Hematopoietic multipotent progenitor cell treated with erythropoietin and hydrocortisone succinate and interleukin-3 and kit ligand, for 6 days (in vitro differentiated cells): ENCODE measurements at regions not wholly inside any gene's neighbourhood (a gene's known extent, or its start where the extent isn't known, plus 50 kb on each side); places are given as distances from the start of the nearest gene placed in this dataset.
"Not testable (repeated sequence)": the region's sequence is repeated elsewhere in the genome, so short reads cannot be mapped to it uniquely, and the experiment has no call there.

Experiments used
- DNase-seq: peaks from one replicate; pipeline ENCODE4 v3.0.0-alpha.2; 2015

DNA sequence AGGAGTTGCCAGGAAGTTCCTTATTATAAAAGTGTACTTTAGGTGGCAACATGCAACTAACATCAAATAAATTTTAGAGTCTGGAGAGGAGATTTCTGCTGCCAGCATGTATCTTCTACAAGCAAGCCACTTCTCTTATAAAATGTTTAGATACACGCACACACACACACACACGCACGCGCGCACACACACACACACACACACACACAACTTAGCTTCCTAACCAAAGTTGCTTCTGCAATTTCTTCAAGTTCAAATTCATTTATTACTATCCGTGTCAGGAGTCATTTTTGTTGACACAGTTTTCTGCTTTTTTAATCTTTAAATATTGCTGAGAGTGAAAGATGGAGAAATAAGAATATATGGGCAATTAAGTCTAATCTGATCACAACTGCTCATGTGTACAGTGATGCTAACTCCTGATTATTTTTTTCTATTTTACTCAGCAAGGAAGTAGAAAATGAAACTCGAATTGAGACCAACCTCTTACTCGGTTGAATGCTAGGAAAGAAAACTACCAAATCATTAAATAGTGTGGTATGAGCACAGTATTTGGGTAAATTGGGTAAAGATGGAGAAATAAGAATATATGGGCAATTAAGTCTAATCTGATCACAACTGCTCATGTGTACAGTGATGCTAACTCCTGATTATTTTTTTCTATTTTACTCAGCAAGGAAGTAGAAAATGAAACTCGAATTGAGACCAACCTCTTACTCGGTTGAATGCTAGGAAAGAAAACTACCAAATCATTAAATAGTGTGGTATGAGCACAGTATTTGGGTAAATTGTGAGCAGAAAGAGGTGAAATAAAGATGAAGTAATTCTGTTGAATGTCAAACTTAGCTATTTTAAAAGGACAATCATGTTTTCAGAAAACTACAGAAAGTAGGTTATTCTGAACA is 554.1 kb upstream of the MBL2 start:
- not testable (repeated sequence) for DNase-seq

DNA sequence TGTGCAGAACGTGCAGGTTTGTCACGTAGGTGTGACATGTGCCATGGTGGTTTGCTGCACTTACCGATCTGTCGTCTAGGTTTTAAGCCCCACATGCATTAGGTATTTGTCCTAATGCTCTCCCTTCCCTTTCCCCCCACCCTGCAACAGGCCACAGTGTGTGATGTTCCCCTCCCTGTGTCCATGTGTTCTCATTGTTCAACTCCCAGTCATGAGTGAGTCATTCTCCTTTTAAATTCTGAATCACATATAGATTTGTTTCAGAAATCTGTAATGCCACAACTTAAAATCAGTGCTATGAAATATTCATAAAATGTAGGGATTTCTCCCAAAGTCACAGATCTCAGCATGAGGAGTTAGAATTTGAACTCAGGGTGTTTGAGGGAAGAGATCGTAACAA is 552.5 kb upstream of the MBL2 start:
- no peak for DNase-seq

DNA sequence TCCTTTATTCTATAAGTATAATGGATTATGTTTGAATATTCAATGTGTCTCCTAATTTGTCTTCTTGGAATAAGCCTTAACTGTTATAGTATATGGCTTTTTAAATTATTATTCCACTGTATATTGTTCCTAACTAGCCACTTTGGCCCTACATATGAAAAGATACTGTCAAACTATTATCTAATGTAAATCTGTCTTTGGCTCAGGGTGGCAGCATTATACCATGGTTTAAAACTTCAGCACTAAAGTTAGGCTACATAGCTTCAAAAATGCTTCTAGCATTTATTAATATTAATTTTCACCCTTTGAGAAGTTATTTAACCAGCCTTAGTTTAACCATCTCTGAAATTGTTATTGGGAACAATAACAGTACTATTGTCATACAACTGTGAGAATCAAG is 543.1 kb upstream of the MBL2 start:
- no peak for DNase-seq

DNA sequence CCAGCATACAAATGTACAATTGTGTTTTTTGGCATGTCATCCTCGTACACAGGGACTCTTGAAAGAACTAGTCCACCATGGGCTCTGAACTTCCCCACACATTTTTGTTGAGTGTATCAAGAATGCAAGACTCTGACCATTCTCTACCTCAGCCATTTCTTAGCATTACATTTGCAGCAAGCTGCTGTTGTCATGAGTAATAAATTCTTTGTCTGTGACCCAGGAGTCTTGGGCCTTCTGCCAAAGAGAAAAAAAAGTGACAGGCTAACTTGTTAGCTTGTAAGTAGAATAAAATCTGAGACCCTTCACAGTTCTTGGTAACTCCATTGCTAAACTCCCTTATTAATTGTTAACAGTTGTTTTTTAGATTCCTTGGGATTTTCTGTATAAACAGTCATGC is 542.3 kb upstream of the MBL2 start:
- no peak for DNase-seq

DNA sequence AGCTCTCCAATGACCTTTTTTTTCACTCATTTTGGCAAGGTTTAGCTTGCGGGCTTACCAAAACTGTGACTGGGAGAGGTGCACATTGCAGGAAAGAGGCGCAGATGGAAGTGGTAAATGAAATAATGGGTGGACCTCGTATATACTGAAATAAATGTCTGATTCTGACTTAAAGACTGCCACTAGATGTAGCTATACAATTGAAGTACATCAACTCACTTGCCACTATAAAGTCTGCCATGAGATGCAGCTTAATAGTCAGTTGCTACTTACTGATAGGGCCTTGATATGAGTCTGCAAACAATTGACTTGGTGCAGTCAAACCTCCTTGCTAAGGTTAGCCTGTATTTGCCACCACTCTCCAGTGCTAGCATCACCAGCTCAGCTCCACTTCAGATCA is 525.9 kb upstream of the MBL2 start:
- DNase-seq: no peak

DNA sequence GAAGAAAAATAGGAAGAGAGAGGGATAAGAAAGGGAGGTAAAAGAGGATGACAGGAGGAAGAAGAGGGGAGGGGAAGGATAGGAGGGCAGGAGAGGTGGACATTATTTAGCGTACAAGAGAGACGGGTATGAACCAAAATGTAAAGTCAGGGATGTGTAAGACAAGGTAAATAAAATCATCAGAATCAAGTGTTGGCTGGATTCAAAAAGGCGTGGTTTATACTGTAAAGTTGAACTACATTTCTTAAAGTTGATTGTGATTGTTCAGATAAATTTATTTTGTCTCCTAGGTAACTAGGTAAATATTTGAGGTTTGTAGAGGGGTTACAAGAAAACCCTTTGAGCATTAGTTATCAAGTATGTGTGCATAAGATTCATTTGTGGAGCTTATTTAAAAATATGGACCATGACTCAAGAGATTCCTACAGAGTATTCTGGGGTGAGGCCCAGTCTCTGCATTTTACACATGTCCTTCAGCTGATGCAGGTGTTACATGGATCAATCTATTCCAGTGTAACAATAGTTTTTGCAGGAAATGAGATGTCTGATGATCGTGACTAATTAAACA is 512.1 kb upstream of the MBL2 start:
- no peak for DNase-seq

DNA sequence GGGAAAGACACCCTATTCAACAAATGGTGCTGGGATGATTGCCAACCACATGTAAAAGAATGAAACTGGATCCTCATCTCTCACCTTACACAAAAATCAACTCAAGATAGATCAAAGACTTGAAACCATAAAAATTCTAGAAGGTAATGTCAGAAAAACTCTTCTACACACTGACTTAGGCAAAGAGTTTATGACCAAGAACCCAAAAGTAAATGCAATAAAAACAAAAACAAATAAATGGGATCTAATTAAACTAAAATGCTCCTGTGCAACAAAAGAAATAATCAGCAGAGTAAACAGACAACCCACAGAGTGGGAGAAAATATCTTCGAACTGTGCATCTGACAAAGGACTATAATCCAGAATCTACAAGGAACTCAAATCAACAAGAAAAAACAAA is 504.2 kb upstream of the MBL2 start:
- no peak for DNase-seq

DNA sequence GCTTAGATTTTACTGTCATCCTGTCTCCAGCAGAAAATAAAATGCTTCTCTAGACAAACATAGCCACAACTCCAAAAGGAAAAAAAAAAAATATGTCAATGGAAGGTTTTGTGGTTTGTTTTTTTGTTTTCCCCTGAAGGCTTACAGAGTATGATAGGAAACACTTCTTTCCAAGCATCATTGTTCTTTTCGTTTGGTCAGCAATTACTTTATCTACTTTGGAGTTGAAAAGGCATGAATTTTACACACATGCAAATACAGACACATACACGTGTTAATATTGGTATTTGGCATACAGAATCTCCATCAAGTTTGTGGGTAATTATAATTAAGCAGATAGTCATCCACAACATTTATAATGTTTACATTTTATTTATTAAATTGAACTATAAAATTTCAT is 496.9 kb upstream of the MBL2 start:
- DNase-seq: no peak

DNA sequence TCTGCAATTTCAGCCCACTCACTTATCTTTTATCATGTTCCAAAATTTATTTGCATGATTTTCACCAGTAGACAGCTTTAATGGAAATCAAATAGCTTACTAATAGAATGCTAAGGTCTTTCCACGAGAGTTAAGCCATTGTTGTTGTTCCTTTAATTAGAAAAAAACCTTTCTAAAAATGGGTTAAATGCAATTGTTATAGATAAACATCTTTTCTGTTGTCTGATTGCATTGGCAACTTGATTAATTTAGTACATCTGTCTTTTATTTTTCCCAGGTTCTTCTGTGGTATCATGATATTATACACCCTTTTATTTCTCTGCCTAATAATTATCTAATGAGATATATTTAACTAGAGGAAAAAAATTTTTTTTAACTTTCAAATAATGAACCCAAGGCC is 487.6 kb upstream of the MBL2 start:
- no peak for DNase-seq

DNA sequence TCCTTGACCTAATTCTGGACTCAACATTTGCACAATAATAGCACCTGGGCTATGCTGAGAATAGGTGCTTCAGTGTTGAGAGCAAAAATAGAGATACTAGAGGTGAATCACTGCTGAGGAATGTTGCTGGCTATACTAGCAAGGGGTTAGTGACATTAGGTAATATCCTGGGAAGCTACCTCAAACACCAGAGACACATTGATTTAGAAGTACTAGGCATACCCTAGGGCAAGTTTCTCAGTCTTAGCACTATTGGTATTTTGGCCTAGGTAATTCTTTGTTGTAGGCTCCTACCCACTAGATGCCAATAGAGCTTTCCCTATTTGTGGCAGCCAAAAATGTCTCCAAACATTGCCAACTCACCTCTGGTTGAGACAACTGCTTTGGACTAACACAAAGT is 484.0 kb upstream of the MBL2 start:
- no peak for DNase-seq

DNA sequence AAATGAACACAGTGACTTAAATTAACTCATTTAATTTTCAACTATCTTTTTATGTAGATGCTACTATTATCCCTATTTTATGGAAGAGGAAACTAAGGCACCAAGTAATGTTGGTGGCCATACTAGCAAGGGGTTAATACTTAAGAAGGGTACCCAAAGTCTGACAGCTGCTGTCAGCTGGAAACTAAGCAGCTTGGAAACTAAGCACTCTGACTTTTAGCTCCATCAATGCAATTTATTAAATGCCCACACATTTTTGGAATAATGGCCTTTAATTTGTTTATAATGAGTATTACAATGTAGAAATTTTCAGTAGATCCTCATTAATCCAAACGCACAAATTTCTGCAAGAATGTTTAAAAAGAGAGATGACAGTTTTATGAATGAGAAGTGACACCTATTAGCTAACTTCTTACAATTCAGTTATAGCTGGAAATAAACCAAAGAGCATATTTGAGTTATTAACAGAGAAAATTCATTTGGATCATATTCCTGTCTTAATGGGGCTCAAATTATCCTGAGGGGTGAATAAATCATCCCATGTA is 483.1 kb upstream of the MBL2 start:
- DNase-seq: no peak

DNA sequence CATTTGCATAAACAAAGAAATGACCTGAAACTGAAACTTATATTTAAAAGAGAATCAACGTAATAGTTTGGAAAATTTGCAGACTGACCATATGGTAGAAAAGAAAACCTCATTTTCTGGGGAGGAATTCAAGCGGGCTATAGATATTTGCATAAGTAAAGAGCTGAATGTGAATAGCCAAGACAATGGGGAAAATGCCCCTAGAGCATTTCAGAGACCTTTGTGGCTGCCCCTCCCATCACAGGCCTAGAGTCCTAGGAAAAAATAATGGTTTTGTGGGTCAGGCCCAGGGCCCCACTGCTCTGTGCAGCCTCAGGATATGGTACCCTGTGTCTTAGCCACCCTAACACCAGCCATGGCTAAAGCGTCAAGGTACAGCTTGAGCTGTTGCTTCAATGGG is 480.6 kb upstream of the MBL2 start:
- no peak for DNase-seq

DNA sequence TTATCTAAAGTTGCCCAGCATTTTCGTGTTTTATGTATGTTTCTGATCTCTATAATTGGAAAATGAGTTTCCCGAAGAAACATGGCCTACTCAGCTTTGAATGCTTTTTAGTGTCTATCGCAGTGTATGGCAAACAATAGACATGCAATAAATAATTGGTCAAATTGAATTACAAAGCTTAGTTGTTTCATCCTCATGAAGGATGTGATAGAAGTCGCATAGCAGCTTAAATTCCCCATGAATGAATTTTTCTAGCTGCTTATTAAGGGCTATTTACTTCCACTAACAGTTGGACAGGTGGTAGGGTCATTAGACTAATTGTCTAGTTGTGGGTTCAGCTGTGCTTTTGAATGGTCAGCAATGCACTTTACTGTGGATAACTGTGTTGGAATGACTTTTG is 467.3 kb upstream of the MBL2 start:
- no peak for DNase-seq

DNA sequence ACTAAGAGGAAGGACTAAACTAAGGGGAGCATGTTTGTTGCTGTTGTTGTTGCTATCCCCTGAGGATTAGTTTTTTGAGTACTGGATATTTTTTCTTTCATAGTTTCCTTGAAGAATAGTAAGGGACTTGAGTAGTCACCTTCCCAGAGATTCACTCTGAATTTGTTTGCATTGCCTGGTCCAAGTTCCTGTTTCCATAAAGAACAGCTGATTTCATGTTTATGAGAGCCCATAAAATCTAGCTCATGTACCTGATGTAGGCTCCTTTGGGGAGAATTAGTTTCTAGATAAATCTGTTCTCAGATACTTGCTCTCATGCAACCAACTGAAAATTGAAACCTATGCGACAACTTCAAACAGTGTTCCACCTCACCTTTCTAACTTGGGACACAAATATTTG is 464.4 kb upstream of the MBL2 start:
- no peak for DNase-seq

DNA sequence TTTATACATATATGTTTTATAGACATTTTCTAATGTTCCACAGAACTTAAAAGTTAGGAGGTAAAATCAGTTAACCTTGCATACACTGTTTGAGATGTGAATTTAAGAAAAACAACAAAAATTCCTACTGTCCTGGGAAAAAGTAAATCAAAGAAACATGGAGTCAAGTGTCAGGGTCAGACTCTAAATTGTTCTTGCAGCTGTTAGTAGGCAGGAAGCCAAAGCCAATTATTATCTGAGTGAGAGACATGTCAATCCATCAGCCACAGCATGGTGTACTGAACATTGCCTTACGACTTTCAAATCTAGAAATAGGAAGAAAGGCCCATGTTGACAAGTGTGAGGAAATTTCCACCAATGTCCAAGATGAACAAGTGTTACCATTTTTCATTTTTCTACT is 461.2 kb upstream of the MBL2 start:
- no peak for DNase-seq

DNA sequence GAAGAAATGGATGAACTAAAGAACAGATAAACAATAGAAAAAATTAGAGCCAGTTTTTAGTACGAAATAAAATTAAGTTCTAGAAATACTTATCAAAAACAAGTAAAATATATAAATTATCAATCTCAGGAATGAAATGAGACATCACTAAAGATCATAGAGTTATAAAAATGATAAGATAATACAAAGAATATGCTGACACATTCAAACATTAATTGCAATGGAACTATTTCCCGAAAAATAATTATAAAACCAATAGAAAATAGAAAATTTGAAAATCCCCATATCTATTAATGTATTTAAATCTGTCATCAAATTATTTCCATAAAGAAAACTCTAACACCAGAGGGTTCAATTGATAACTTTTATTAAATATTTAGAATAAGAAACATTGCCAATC is 458.1 kb upstream of the MBL2 start:
- DNase-seq: no peak

DNA sequence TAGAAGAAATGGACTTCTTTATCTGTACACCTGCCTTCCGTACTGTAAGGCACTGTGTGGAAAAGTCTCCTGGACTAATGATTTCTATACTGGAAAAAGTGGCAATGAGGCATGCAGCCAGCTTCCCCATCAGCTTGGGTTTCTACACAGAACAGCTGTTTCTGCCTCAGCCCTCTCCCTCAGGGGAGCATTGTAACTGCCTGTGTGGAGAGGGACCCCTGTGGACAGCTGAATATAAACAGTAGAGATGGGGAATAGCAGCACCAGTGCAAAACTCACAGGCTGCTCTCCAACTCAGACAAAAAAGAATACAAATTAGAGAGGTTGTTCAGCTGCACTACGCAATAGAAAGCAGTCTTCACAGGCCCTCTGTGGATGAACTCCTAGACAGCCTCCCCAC is 451.3 kb upstream of the MBL2 start:
- DNase-seq: no peak

DNA sequence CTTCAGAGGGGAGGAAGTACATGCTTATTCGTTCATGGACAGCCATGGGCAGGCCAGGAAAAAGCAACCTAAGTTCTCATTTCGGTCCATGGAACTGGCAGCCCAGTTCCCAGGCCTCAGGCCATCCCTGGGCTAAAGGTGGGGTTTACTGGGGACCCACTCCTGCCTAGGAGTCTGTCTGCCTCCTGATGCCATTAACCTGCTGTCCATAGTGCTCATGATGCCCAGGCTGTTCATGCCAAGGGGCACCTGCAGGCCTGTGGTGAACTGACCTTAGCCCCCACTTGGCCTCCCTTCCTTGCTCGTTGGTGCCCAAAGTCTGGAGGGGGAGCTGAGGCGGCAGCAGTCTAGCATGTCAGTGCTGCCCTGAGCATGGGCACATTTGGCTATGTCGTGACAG is 450.2 kb upstream of the MBL2 start:
- DNase-seq: no peak

DNA sequence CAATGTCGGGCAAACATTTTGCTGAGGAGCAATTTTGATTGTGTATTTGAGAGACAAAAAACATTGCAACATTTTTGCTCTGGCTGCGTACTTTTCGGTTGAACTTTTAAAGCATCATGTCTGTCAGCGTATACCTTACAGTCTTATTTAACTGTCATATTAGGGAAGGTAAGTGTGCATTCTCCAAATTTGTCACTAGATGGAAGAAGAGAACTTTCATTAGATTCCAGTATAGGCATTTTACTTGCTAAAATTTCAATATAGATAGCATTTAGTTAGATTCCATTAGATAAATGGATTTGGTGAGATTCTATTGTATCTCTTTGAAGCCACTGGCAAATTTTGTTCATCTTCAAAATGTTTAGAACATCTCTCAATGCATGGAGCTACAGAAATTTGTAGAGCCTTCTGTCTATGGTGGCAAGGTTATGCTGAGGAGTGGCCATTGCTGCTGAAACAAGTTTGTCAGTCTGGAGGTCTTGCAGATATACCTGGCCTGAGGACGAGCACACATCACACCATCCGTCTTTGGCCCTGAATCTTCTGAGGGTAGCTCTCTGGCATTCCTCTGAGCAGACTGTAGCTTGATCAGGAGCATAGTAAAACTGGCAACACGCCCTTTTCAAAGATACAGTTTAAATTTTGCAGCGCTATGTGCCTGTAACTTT is 437.5 kb upstream of the MBL2 start:
- DNase-seq: peak; percentile 24

DNA sequence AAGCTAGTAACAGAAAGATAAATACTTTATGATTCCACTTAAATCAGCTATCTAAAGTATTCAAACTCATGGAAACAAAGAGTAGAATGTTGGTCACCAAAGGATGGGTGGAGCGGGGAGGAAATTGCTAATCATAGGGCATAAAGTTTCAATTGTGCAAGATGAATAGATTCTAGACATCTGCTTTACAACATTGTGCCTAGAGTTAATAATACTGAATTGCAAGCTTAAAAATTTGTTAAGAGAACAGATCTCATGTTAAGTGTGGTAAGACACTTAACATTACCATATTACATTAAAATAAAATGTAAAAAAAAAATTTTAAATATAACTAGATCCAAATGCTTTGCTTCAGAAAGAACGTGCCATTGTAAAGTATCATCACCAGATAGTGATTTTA is 411.1 kb upstream of the MBL2 start:
- DNase-seq: no peak

DNA sequence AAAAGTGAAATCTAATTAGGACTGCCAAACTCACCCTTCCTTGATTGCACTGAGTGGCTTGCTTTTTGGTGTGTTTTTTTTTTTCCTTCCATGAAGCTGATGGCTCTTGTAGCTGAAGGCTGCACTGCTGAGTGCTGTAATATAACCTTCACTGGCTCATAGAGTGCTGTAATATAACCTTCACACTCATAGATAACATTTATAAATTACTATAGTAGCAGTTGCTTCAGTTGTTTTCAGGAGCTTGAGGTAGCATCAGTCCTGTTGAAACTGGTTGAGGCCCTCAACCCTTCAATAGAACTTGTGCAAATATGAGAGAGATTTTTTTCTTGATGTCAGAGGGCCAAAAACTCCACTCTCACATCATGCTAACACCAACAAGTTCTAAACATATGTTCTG is 404.9 kb upstream of the MBL2 start:
- no peak for DNase-seq

DNA sequence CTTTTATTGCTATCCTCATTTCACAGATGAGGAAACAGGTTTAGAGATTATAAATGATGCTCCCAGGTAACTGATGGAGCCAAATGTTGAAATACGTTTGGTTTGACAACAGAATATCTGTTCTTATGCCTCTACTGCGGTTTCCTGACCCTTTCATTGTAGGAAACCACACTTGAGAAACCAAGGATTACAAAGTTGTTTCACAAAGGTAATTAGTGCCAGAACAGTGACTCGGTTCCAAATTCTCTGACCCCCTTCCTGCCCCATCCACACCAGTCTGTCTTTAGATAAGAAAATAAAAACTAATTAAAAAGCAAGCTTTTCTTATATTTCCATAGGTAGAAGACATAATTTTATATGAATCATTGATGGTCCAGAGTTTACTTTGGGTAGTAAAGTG is 393.7 kb upstream of the MBL2 start:
- no peak for DNase-seq

DNA sequence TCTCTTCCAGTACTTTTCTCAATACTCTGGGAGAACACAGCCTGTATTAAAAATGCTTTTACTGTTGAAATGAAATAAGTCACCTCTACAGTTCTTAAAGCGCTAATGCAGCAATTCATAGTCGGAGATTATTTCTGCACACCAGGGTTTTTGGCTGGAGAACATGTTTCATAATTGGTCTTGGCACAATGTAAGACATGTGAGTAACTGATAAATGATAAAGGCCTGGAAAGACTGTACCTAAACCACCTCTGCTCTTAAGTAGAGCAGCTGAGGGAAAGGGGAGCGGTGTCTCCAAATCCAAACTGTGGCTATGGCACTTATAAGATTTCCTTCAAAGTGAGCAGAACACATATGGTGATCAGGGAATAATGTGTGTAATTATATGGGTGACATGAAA is 390.3 kb upstream of the MBL2 start:
- DNase-seq: no peak

DNA sequence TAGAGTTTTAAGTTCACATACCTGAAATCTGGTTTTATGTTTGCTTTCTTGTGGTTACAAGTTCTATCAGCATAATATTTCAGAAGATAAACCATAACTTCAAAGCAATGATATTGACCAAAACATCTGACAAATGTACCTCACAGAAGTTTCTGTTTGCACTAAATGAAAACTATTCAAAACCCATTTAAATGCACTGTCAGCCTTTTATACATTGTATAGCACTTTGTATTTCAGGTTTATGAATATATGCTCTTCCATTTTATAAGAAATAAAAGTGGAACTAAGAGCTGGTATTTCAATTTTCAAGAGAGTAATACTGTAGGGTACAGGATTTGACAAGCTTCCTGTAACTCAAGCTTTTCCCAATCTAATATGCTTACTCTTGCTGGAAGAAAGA is 388.6 kb upstream of the MBL2 start:
- DNase-seq: no peak
